ENCODE measurements at regions not wholly inside any gene's neighbourhood (a gene's known extent, or its start where the extent isn't known, plus 50 kb on each side); places are given as distances from the start of the nearest gene placed in this dataset.

- H2AK5ac ChIP-seq (ENCODE audit: low read depth, low read length), result no peak overlapping the region
- H3K23me2 ChIP-seq (ENCODE audit: low read depth, low read length), result no peaks in the 10 kb centered on the region
- no peak overlapping the region for H3K14ac ChIP-seq (ENCODE audit: insufficient read length)
- H4K5ac ChIP-seq (ENCODE audit: insufficient read length, low read depth, low read length), result no peak overlapping the region
- DNase-seq (ENCODE audit: low read depth in 1 of 2, low spot score in 2 of 2) (no peak), FAIRE-seq (no peak)
- H3K9ac ChIP-seq (replicated peaks in 1 of 4; ENCODE audit: extremely low read depth in 1 of 4, low read depth in 3 of 4, low read length in 3 of 4), result no peak overlapping the region
- H3K27me3 ChIP-seq (replicated peaks in 1 of 4; ENCODE audit: control insufficient read depth in 3 of 4, extremely low read depth in 1 of 4, insufficient read depth in 3 of 4, low read length in 3 of 4), result no peaks in the 10 kb centered on the region
- no peak overlapping the region for H3K56ac ChIP-seq (replicated peaks; ENCODE audit: insufficient read length, low read depth, low read length)
- POLR2A ChIA-PET (ENCODE audit: partially characterized antibody), result interaction anchor here (1.0 kb wide), 2 partner anchors 10 to 125 kb away, joined by 3 to 4 read pairs; no protein-coding TSS in a partner anchor
- no peak overlapping the region for H3K23ac ChIP-seq (ENCODE audit: insufficient read length)
- no peak overlapping the region for H4K91ac ChIP-seq (replicated peaks; ENCODE audit: insufficient read length, low read length)
- 94% methylated on average over 8 of the region's 8 CpGs; no CpG with 5 or more reads in 1 of the 2 experiments for WGBS, 2 experiments (ENCODE audit: extremely low coverage in 1 of 2, insufficient coverage in 1 of 2, insufficient read length in 1 of 2, insufficient replicate concordance in 2 of 2, low coverage in 1 of 2, low lambda C conversion rate in 2 of 2, missing lambda C conversion rate in 1 of 2)
- H4K20me1 ChIP-seq (replicated peaks in 1 of 2; ENCODE audit: control insufficient read depth in 1 of 2, insufficient read depth in 2 of 2, low read length in 2 of 2), result no peaks in the 10 kb centered on the region
- no peak overlapping the region for H3K4ac ChIP-seq (replicated peaks; ENCODE audit: insufficient read length, low read depth, low read length)
- no peak overlapping the region for H2BK5ac ChIP-seq (ENCODE audit: low read depth, low read length)
- H4K8ac ChIP-seq (ENCODE audit: extremely low read depth, insufficient read depth, low read length), result no peak overlapping the region
- peaks cover 0 to 5% (median 5%) of the 10 kb centered on the region in 4 experiments; a peak in 6 of 7 replicates for H3K4me1 ChIP-seq (replicated peaks in 1 of 4; ENCODE audit: control insufficient read depth in 3 of 4, insufficient read depth in 4 of 4, low read length in 3 of 4)
- H2BK120ac ChIP-seq (replicated peaks; ENCODE audit: low read depth, low read length), result no peak overlapping the region
- H3K4me2 ChIP-seq (ENCODE audit: insufficient read depth in 1 of 2, low read depth in 2 of 2, low read length in 2 of 2), result no peak overlapping the region
- no peaks in the 10 kb centered on the region for H3K79me2 ChIP-seq (ENCODE audit: control insufficient read depth in 1 of 2, insufficient read depth in 2 of 2, low read length in 2 of 2)
- no peaks in the 10 kb centered on the region; a peak in 2 of 8 replicates for H3K36me3 ChIP-seq (ENCODE audit: control insufficient read depth in 2 of 4, insufficient read depth in 4 of 4, low read length in 3 of 4)
- H2BK15ac ChIP-seq (ENCODE audit: low read length), result no peak overlapping the region
- CTCF ChIA-PET (ENCODE audit: partially characterized antibody), result interaction anchor here (1.5 kb wide), 1 partner anchor 12 kb away, joined by 3 read pairs; no protein-coding TSS in a partner anchor
- no peak overlapping the region for H2BK12ac ChIP-seq (ENCODE audit: low read depth, low read length)
- H3K9me3 ChIP-seq (ENCODE audit: insufficient read depth in 2 of 2, low read depth in 1 of 2, low read length in 1 of 2), result no peaks in the 10 kb centered on the region
- H3K18ac ChIP-seq (ENCODE audit: extremely low read depth, low read length), result no peak overlapping the region
- no peak overlapping the region for H2AFZ ChIP-seq (ENCODE audit: low read length)
- H3K4me3 ChIP-seq (ENCODE audit: extremely low read depth in 1 of 4, insufficient read depth in 2 of 4, low read depth in 3 of 4, low read length in 4 of 4), result no peak overlapping the region
- no peak overlapping the region for H3K27ac ChIP-seq (ENCODE audit: low read depth, low read length)
- H2BK20ac ChIP-seq (ENCODE audit: low read length), result no peak overlapping the region
- H3K79me1 ChIP-seq (ENCODE audit: low read depth, low read length), result no peaks in the 10 kb centered on the region
- TF ChIP-seq CBX5 (IDR thresholded peaks at IDR 0.05; ENCODE audit: low read depth, low read length) (no peak), KDM1A (IDR thresholded peaks at IDR 0.05; ENCODE audit: borderline replicate concordance, low read length) (no peak), JUND (IDR thresholded peaks at IDR 0.05; ENCODE audit: low read length) (no peak), CREB1 (IDR thresholded peaks at IDR 0.05) (no peak), TBP (IDR thresholded peaks at IDR 0.05; ENCODE audit: low read depth, low read length) (no peak), PHF8 (conservative IDR thresholded peaks at IDR 0.05; ENCODE audit: low read depth, low read length) (no peak), SIN3A (conservative IDR thresholded peaks at IDR 0.05 in 1 of 2, IDR thresholded peaks at IDR 0.05 in 1 of 2; ENCODE audit: low read depth in 1 of 2, low read length in 2 of 2) (no peak), BRCA1 (IDR thresholded peaks at IDR 0.05; ENCODE audit: low read depth, low read length) (no peak), NRF1 (IDR thresholded peaks at IDR 0.05; ENCODE audit: low read depth, low read length) (no peak), HDAC2 (IDR thresholded peaks at IDR 0.05; ENCODE audit: borderline replicate concordance in 1 of 2, low read depth in 2 of 2, low read length in 2 of 2) (no peak), EGR1 (IDR thresholded peaks at IDR 0.05; ENCODE audit: borderline replicate concordance, low read depth, low read length) (no peak), ASH2L (IDR thresholded peaks at IDR 0.05; ENCODE audit: low read length) (no peak)
- TF ChIP-seq, protein P1, sequence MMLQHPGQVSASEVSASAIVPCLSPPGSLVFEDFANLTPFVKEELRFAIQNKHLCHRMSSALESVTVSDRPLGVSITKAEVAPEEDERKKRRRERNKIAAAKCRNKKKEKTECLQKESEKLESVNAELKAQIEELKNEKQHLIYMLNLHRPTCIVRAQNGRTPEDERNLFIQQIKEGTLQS (IDR thresholded peaks at IDR 0.05; ENCODE audit: insufficient read depth, low read depth, low read length), result no peak
Measured at GRCh38 chr13:99813336-99814095, 158.1 kb downstream of the ZIC5 start.

Data from H1 (cell line).